Activated CD4-positive, alpha-beta T cell treated with anti-CD3 and anti-CD28 coated beads, Interleukin-2, amount 10 ng/mL, durations not matched to agents 7 days and 5 days (primary cell): ENCODE measurements at regions not wholly inside any gene's neighbourhood (a gene's known extent, or its start where the extent isn't known, plus 50 kb on each side); places are given as distances from the start of the nearest gene placed in this dataset.
A peak's percentile ranks its signal among the peaks of the same experiment; 100 is the strongest.

Experiments used
- CTCF ChIA-PET: fragments of 350-600 bp; sonication (Branson Sonifier 250); formaldehyde crosslinking; loops from one replicate; lab custom pipeline; 2021; ENCODE audit warnings: antibody characterized with exemption; lab: Charles Lee
- POLR2A ChIA-PET: fragments of 350-600 bp; sonication (Branson Sonifier 250); formaldehyde crosslinking; loops from one replicate; lab custom pipeline; 2021; ENCODE audit warnings: antibody characterized with exemption; lab: Charles Lee
- DNase-seq: peaks from one replicate; pipeline ENCODE4 v3.0.0-alpha.2; 2020
- H3K27ac Mint-ChIP-seq: one replicate; pipeline ENCODE4 v1.8.0; 2021; ENCODE audit warnings: mild to moderate bottlenecking, moderate library complexity, mixed read lengths
- H3K27me3 Mint-ChIP-seq: one replicate; pipeline ENCODE4 v1.8.0; 2021; ENCODE audit warnings: mixed read lengths
- H3K36me3 Mint-ChIP-seq: one replicate; pipeline ENCODE4 v1.8.0; 2021; ENCODE audit warnings: low read depth, mixed read lengths
- H3K4me1 Mint-ChIP-seq: one replicate; pipeline ENCODE4 v1.8.0; 2021; ENCODE audit warnings: mixed read lengths
- H3K4me3 Mint-ChIP-seq: one replicate; pipeline ENCODE4 v1.8.0; 2021; ENCODE audit warnings: mild to moderate bottlenecking, moderate library complexity, mixed read lengths
- H3K9me3 Mint-ChIP-seq: one replicate; pipeline ENCODE4 v1.8.0; 2021; ENCODE audit warnings: mixed read lengths

- Mint-ChIP-seq H3K27ac (no peak overlapping the region), H3K4me1 (peaks cover 2% of the 10 kb centered on the region), H3K4me3 (no peak overlapping the region), H3K9me3 (no peaks in the 10 kb centered on the region), H3K36me3 (no peaks in the 10 kb centered on the region), H3K27me3 (peaks cover 13% of the 10 kb centered on the region)
- ChIA-PET POLR2A (no interaction called here), CTCF (no interaction called here)
- no peak for DNase-seq
These were observed 180.8 kb upstream of the CST7 start for GRCh38 chr20:24768201-24768636.

GRCh38 chr20:24768713-24769601, 180.1 kb upstream of the CST7 start:
- ChIA-PET POLR2A (no interaction called here), CTCF (no interaction called here)
- no peak for DNase-seq
- Mint-ChIP-seq H3K4me3 (no peak overlapping the region), H3K27ac (no peak overlapping the region), H3K4me1 (peaks cover 8% of the 10 kb centered on the region), H3K36me3 (no peaks in the 10 kb centered on the region), H3K27me3 (peaks cover 9% of the 10 kb centered on the region), H3K9me3 (no peaks in the 10 kb centered on the region)

- peak; percentile 3 for DNase-seq
- Mint-ChIP-seq H3K27me3 (peaks cover 14% of the 10 kb centered on the region), H3K27ac (no peak overlapping the region), H3K9me3 (peaks cover 5% of the 10 kb centered on the region), H3K4me3 (no peak overlapping the region), H3K36me3 (no peaks in the 10 kb centered on the region), H3K4me1 (peaks cover 8% of the 10 kb centered on the region)
- CTCF ChIA-PET = no interaction called here
- POLR2A ChIA-PET = no interaction called here
These were observed 179.0 kb upstream of the CST7 start for GRCh38 chr20:24769878-24770627.

- Mint-ChIP-seq H3K9me3 (peaks cover 10% of the 10 kb centered on the region), H3K27me3 (peaks cover 13% of the 10 kb centered on the region), H3K36me3 (no peaks in the 10 kb centered on the region), H3K4me3 (no peak overlapping the region), H3K4me1 (peaks cover 8% of the 10 kb centered on the region), H3K27ac (no peak overlapping the region)
- ChIA-PET POLR2A (no interaction called here), CTCF (no interaction called here)
- DNase-seq = no peak
These were observed 178.2 kb upstream of the CST7 start for GRCh38 chr20:24770628-24771541.

GRCh38 chr20:24771542-24772061, 177.5 kb upstream of the CST7 start:
- peaks cover 8% of the 10 kb centered on the region for H3K4me1 Mint-ChIP-seq

DNA sequence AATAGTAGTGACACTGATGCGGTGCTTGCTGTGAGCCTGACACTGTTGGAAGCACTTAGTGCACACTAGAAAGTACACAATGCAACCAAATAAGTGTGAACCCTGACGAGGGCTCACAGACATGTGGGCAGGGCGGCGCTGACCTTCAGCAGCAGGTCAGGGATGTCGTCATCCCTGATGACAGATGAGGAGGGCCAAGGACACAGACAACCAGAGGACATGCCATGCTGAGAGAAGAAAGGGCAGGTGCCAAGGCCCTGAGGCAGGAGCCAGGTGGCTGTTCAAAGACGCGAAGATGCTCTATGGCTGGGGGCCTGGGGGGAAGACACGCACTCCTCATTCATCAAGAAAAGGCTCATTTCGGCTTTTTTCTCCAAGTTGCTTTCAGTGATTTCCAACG, 176.4 kb upstream of the CST7 start:
- ChIA-PET POLR2A (no interaction called here), CTCF (no interaction called here)
- H3K36me3 Mint-ChIP-seq = no peaks in the 10 kb centered on the region
- no peak for DNase-seq
- H3K4me1 Mint-ChIP-seq = peaks cover 8% of the 10 kb centered on the region
- peaks cover 23% of the 10 kb centered on the region for H3K27me3 Mint-ChIP-seq
- H3K27ac Mint-ChIP-seq = no peak overlapping the region
- H3K9me3 Mint-ChIP-seq = peaks cover 10% of the 10 kb centered on the region
- H3K4me3 Mint-ChIP-seq = no peak overlapping the region

More at GRCh38 chr20:24771542-24772061, 177.5 kb upstream of the CST7 start:
- Mint-ChIP-seq H3K27me3 (peaks cover 16% of the 10 kb centered on the region), H3K9me3 (peaks cover 10% of the 10 kb centered on the region), H3K36me3 (no peaks in the 10 kb centered on the region), H3K4me3 (no peak overlapping the region), H3K27ac (no peak overlapping the region)
- ChIA-PET POLR2A (no interaction called here), CTCF (no interaction called here)
- peak; percentile 3 for DNase-seq

DNA sequence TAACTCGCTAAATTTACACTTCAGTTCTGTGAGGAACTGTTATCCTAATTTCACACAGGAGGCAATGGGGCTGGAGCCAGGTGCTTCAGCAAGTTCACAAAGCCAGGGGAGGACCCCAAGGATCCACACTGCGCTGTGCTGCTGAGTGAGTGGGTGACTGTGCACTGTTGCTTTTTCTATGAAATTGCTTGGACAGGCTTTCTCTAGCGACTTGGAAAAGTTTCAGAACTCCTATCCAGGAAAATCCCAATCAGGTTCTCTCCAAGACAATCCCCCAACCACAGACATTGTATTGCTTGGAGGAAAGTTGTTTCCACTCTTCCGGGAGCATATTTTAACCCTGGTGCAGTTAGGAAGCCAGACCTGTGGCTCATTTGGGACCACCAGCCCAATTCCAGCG, 175.9 kb upstream of the CST7 start:
- CTCF ChIA-PET = interaction anchor here (1.2 kb wide), 1 partner anchor 110 kb away, joined by 4 read pairs; no protein-coding TSS in a partner anchor
- H3K4me3 Mint-ChIP-seq = no peak overlapping the region

DNA sequence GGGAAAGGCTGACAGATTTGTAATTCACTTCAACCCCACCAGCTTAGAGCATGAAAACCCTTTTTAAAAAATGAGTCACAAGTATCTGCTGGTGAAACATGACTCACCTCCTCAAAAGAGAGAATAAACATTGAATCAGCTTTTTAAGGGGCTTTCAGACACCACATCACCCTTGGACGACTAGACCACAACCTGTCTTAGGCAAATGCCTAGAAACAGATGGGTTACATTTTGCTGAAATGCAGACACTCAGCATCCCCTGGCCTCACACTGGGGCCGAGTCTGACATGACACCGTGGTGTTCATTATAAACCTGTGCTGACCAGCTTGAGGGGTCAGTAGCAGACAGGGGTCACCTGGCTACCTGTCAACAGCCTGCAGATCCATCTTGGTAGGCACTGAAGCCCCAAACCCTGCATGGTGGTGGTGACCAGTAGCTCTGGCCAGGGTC, 175.3 kb upstream of the CST7 start:
- no peak for DNase-seq
- H3K4me1 Mint-ChIP-seq = peaks cover 8% of the 10 kb centered on the region
- CTCF ChIA-PET = interaction anchor here (1.2 kb wide), 1 partner anchor 111 kb away, joined by 4 read pairs; no protein-coding TSS in a partner anchor

More for the DNA sequence above, 175.9 kb upstream of the CST7 start:
- no peaks in the 10 kb centered on the region for H3K36me3 Mint-ChIP-seq
- POLR2A ChIA-PET = no interaction called here
- H3K4me1 Mint-ChIP-seq = peaks cover 8% of the 10 kb centered on the region
- DNase-seq = no peak
- H3K27ac Mint-ChIP-seq = no peak overlapping the region
- peaks cover 26% of the 10 kb centered on the region for H3K27me3 Mint-ChIP-seq
- H3K9me3 Mint-ChIP-seq = peaks cover 10% of the 10 kb centered on the region

GRCh38 chr20:24775966-24776365, 173.1 kb upstream of the CST7 start:
- Mint-ChIP-seq H3K27me3 (peaks cover 26% of the 10 kb centered on the region), H3K9me3 (peaks cover 10% of the 10 kb centered on the region), H3K36me3 (no peaks in the 10 kb centered on the region), H3K4me1 (peaks cover 11% of the 10 kb centered on the region), H3K27ac (no peak overlapping the region), H3K4me3 (no peak overlapping the region)
- ChIA-PET POLR2A (no interaction called here), CTCF (no interaction called here)
- DNase-seq = no peak

More for the DNA sequence above, 175.3 kb upstream of the CST7 start:
- Mint-ChIP-seq H3K27me3 (peaks cover 26% of the 10 kb centered on the region), H3K4me3 (no peak overlapping the region), H3K27ac (no peak overlapping the region), H3K9me3 (peaks cover 10% of the 10 kb centered on the region), H3K36me3 (no peaks in the 10 kb centered on the region)
- POLR2A ChIA-PET = no interaction called here

DNA sequence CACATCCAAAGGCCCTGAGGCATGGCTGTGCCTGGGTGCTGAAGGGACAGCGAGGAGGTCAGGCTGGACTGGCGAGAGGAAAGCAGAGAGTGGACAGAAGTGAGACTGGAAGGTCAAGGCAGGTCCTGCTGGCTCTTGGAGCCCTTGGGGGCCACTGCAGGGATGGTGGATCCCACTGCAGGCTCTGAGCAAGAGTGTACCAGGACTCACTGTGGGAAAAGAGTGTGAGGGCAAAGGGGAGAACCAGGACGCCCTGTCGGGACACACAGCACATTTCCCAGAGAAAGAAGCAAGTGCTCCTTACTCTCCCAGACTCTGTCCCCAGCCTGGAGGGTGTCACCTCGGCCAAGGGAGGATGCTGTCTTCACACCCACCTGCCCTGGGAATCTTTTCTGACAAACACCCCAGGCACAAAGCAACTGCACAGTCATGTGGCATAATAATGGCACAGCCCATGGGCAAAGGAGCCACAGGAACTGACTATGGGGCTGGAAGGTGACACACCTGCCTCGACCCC, 172.3 kb upstream of the CST7 start:
- POLR2A ChIA-PET = no interaction called here
- H3K27me3 Mint-ChIP-seq = peaks cover 26% of the 10 kb centered on the region
- CTCF ChIA-PET = interaction anchor here (1.1 to 1.4 kb wide), 2 partner anchors 15 to 17 kb away, joined by 3 read pairs; no protein-coding TSS in a partner anchor
- DNase-seq = no peak
- no peak overlapping the region for H3K4me3 Mint-ChIP-seq
- H3K36me3 Mint-ChIP-seq = no peaks in the 10 kb centered on the region
- no peak overlapping the region for H3K27ac Mint-ChIP-seq
- H3K4me1 Mint-ChIP-seq = peaks cover 11% of the 10 kb centered on the region
- peaks cover 10% of the 10 kb centered on the region for H3K9me3 Mint-ChIP-seq

DNA sequence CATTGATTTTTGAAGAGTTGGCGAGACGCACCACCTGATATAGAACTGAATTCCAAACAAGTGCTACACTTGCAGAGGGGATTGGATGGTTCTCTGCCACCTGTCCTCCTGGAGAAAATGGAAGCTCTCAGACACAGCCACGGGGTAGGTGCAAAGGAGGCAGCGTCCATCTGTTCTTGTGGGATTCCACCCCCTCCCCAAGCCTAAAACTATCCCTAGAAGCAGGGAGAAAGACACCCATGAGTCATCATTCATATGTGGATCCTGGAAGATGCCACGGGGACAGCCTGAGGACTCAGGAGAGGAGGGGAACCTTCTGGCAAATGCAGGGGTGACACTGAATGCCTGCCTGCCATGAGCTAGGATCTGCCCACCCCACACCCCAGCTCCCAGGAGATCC, 171.3 kb upstream of the CST7 start:
- no peak overlapping the region for H3K4me3 Mint-ChIP-seq
- H3K36me3 Mint-ChIP-seq = no peaks in the 10 kb centered on the region
- POLR2A ChIA-PET = no interaction called here
- H3K4me1 Mint-ChIP-seq = peaks cover 10% of the 10 kb centered on the region
- CTCF ChIA-PET = interaction anchor here (1.1 to 1.4 kb wide), 2 partner anchors 16 to 18 kb away, joined by 3 read pairs; no protein-coding TSS in a partner anchor
- no peak for DNase-seq
- H3K9me3 Mint-ChIP-seq = peaks cover 10% of the 10 kb centered on the region
- H3K27me3 Mint-ChIP-seq = peaks cover 22% of the 10 kb centered on the region
- H3K27ac Mint-ChIP-seq = no peak overlapping the region

- CTCF ChIA-PET = interaction anchor here (1.4 kb wide), 1 partner anchor 17 kb away, joined by 3 read pairs; no protein-coding TSS in a partner anchor
- no peak overlapping the region for H3K27ac Mint-ChIP-seq
- H3K4me3 Mint-ChIP-seq = no peak overlapping the region
- DNase-seq = no peak
- H3K4me1 Mint-ChIP-seq = peaks cover 14% of the 10 kb centered on the region
- peaks cover 10% of the 10 kb centered on the region for H3K9me3 Mint-ChIP-seq
- POLR2A ChIA-PET = no interaction called here
- peaks cover 23% of the 10 kb centered on the region for H3K27me3 Mint-ChIP-seq
- H3K36me3 Mint-ChIP-seq = no peaks in the 10 kb centered on the region
These were observed 170.5 kb upstream of the CST7 start for GRCh38 chr20:24778585-24779031.
